Right renal pelvis (tissue), 4 donors: ENCODE measurements at regions not wholly inside any gene's neighbourhood (a gene's known extent, or its start where the extent isn't known, plus 50 kb on each side); places are given as distances from the start of the nearest gene placed in this dataset.
"Not testable (repeated sequence)": the region's sequence is repeated elsewhere in the genome, so short reads cannot be mapped to it uniquely, and the experiment has no call there.

ENCODE experiments used
- DNase-seq, 4 donors: peaks; one replicate each; pipeline ENCODE4 v3.0.0-alpha.2; 2013; ENCODE audit warnings: low read depth in 4 of 4, low spot score in 3 of 4, missing footprints in 1 of 4

- no peak for DNase-seq
Observed at GRCh38 chr2:149781263-149781808, 193.8 kb upstream of the MMADHC start.

- no peak for DNase-seq
Observed at GRCh38 chr2:149773006-149773405, 185.4 kb upstream of the MMADHC start.

- DNase-seq, result no peak
Observed at GRCh38 chr2:149768320-149768799, 180.8 kb upstream of the MMADHC start.

GRCh38 chr2:149767516-149767974 is 180.0 kb upstream of the MMADHC start:
- no peak for DNase-seq

- DNase-seq, result no peak
Observed at GRCh38 chr2:149766339-149766738, 178.8 kb upstream of the MMADHC start.

- no peak for DNase-seq
Observed at GRCh38 chr2:149765636-149766035, 178.1 kb upstream of the MMADHC start.

- DNase-seq, result no peak
Observed at GRCh38 chr2:149765003-149765402, 177.4 kb upstream of the MMADHC start.

GRCh38 chr2:149763358-149763757 is 175.8 kb upstream of the MMADHC start:
- no peak for DNase-seq

- no peak for DNase-seq
Observed at GRCh38 chr2:149761611-149762010, 174.0 kb upstream of the MMADHC start.

GRCh38 chr2:149759382-149759781 is 171.8 kb upstream of the MMADHC start:
- DNase-seq, result not testable (repeated sequence)

- DNase-seq, result not testable (repeated sequence)
Observed at GRCh38 chr2:149754722-149755121, 167.1 kb upstream of the MMADHC start.

- DNase-seq, result no peak
Observed at GRCh38 chr2:149747456-149747855, 159.9 kb upstream of the MMADHC start.

- DNase-seq, result no peak
Observed at GRCh38 chr2:149745396-149746230, 158.0 kb upstream of the MMADHC start.

GRCh38 chr2:149744865-149745264 is 157.3 kb upstream of the MMADHC start:
- DNase-seq, result no peak

GRCh38 chr2:149743842-149744448 is 156.4 kb upstream of the MMADHC start:
- DNase-seq, result no peak

GRCh38 chr2:149741646-149742045 is 154.1 kb upstream of the MMADHC start:
- no peak for DNase-seq

GRCh38 chr2:149740490-149740889 is 152.9 kb upstream of the MMADHC start:
- no peak for DNase-seq

GRCh38 chr2:149739883-149740265 is 152.3 kb upstream of the MMADHC start:
- DNase-seq, result no peak

- no peak for DNase-seq
Observed at GRCh38 chr2:149739171-149739882, 151.8 kb upstream of the MMADHC start.

GRCh38 chr2:149738767-149739166 is 151.2 kb upstream of the MMADHC start:
- DNase-seq, result no peak

- DNase-seq, result no peak
Observed at GRCh38 chr2:149737896-149738295, 150.3 kb upstream of the MMADHC start.
